HG03095 (cell line): ENCODE measurements at regions not wholly inside any gene's neighbourhood (a gene's known extent, or its start where the extent isn't known, plus 50 kb on each side); places are given as distances from the start of the nearest gene placed in this dataset.

Source experiments
- ATAC-seq: cut with Tn5 transposase; IDR thresholded peaks from one replicate; pipeline ENCODE4 v1.9.1; 2021; ENCODE audit warnings: moderate library complexity; ENCODE audit not compliant: unreplicated experiment

- no peak for ATAC-seq
These were observed 58.4 kb downstream of the SLC25A47 start for GRCh38 chr14:100381395-100382105.

GRCh38 chr14:100382106-100382455 lies 58.9 kb downstream of the SLC25A47 start:
- no peak for ATAC-seq

- no peak for ATAC-seq
These were observed 60.6 kb downstream of the SLC25A47 start for GRCh38 chr14:100383727-100384158.

- no peak for ATAC-seq
These were observed 61.1 kb downstream of the SLC25A47 start for GRCh38 chr14:100384277-100384676.

- ATAC-seq: no peak
These were observed 62.0 kb downstream of the SLC25A47 start for GRCh38 chr14:100384819-100385813.

GRCh38 chr14:100386121-100386520 lies 63.0 kb downstream of the SLC25A47 start:
- no peak for ATAC-seq

- no peak for ATAC-seq
These were observed 63.7 kb downstream of the SLC25A47 start for GRCh38 chr14:100386846-100387245.

- ATAC-seq: no peak
These were observed 64.3 kb downstream of the SLC25A47 start for GRCh38 chr14:100387450-100387849.

GRCh38 chr14:100388103-100389054 lies 65.2 kb downstream of the SLC25A47 start:
- no peak for ATAC-seq

GRCh38 chr14:100389497-100390104 lies 66.5 kb downstream of the SLC25A47 start:
- no peak for ATAC-seq

- no peak for ATAC-seq
These were observed 68.0 kb downstream of the SLC25A47 start for GRCh38 chr14:100391173-100391572.

GRCh38 chr14:100391724-100392123 lies 68.6 kb downstream of the SLC25A47 start:
- ATAC-seq: no peak

GRCh38 chr14:100392356-100392755 lies 69.2 kb downstream of the SLC25A47 start:
- no peak for ATAC-seq

- no peak for ATAC-seq
These were observed 70.2 kb downstream of the SLC25A47 start for GRCh38 chr14:100393362-100393761.

- no peak for ATAC-seq
These were observed 71.0 kb downstream of the SLC25A47 start for GRCh38 chr14:100393906-100394732.

- ATAC-seq: no peak
These were observed 71.9 kb downstream of the SLC25A47 start for GRCh38 chr14:100394886-100395672.

GRCh38 chr14:100396266-100396795 lies 73.2 kb downstream of the SLC25A47 start:
- ATAC-seq: no peak

GRCh38 chr14:100397005-100397404 lies 73.9 kb downstream of the SLC25A47 start:
- no peak for ATAC-seq
